DMS 273 (cell line): ENCODE measurements at regions not wholly inside any gene's neighbourhood (a gene's known extent, or its start where the extent isn't known, plus 50 kb on each side); places are given as distances from the start of the nearest gene placed in this dataset.
"Not testable (repeated sequence)": the region's sequence is repeated elsewhere in the genome, so short reads cannot be mapped to it uniquely, and the experiment has no call there.

Experiments
- DNase-seq: peaks from one replicate; lab custom pipeline; 2025; ENCODE audit not compliant: unreplicated experiment; lab: John Stamatoyannopoulos, UW

- peak; percentile 15 for DNase-seq
Observed at GRCh38 chr4:14155803-14156202, 528.3 kb upstream of the BOD1L1 start.

- no peak for DNase-seq
Observed at GRCh38 chr4:14157262-14157661, 529.7 kb upstream of the BOD1L1 start.

GRCh38 chr4:14165222-14165920, 537.8 kb upstream of the BOD1L1 start:
- no peak for DNase-seq

- DNase-seq = no peak
Observed at GRCh38 chr4:14167876-14168510, 540.5 kb upstream of the BOD1L1 start.

- peak; percentile 48 for DNase-seq
Observed at GRCh38 chr4:14168919-14169318, 541.4 kb upstream of the BOD1L1 start.

GRCh38 chr4:14169460-14169859, 541.9 kb upstream of the BOD1L1 start:
- no peak for DNase-seq

GRCh38 chr4:14169940-14170339, 542.4 kb upstream of the BOD1L1 start:
- DNase-seq = not testable (repeated sequence)

- no peak for DNase-seq
Observed at GRCh38 chr4:14176613-14177012, 549.1 kb upstream of the BOD1L1 start.

GRCh38 chr4:14177987-14178386, 550.5 kb upstream of the BOD1L1 start:
- no peak for DNase-seq

- DNase-seq = no peak
Observed at GRCh38 chr4:14178421-14178820, 550.9 kb upstream of the BOD1L1 start.

- no peak for DNase-seq
Observed at GRCh38 chr4:14180166-14180565, 552.6 kb upstream of the BOD1L1 start.

- DNase-seq = no peak
Observed at GRCh38 chr4:14180983-14181601, 553.6 kb upstream of the BOD1L1 start.

GRCh38 chr4:14182148-14182547, 554.6 kb upstream of the BOD1L1 start:
- DNase-seq = no peak

GRCh38 chr4:14184265-14184664, 556.7 kb upstream of the BOD1L1 start:
- peak; percentile 73 for DNase-seq

GRCh38 chr4:14184767-14185166, 557.2 kb upstream of the BOD1L1 start:
- DNase-seq = no peak

GRCh38 chr4:14188214-14188613, 560.7 kb upstream of the BOD1L1 start:
- DNase-seq = no peak

GRCh38 chr4:14193601-14194000, 566.1 kb upstream of the BOD1L1 start:
- no peak for DNase-seq

GRCh38 chr4:14196131-14196530, 568.6 kb upstream of the BOD1L1 start:
- DNase-seq = no peak

GRCh38 chr4:14215116-14215770, 587.7 kb upstream of the BOD1L1 start:
- DNase-seq = no peak

GRCh38 chr4:14217401-14217800, 589.9 kb upstream of the BOD1L1 start:
- no peak for DNase-seq

GRCh38 chr4:14218641-14219040, 591.1 kb upstream of the BOD1L1 start:
- no peak for DNase-seq

- no peak for DNase-seq
Observed at GRCh38 chr4:14221176-14221575, 593.7 kb upstream of the BOD1L1 start.
